Natural killer cell (primary cell): ENCODE measurements at regions not wholly inside any gene's neighbourhood (a gene's known extent, or its start where the extent isn't known, plus 50 kb on each side); places are given as distances from the start of the nearest gene placed in this dataset.

Experiments used
- ATAC-seq, 3 donors: fragments of 150-1000 bp in 2 of 3; fragments of 200-7000 bp in 1 of 3; cut with Tn5 transposase; 1 replicate in 1 of 3; 2 replicates in 2 of 3; pipeline ENCODE4 v1.10.0; 2021; ENCODE audit warnings: mild to moderate bottlenecking in 2 of 3, moderate library complexity in 2 of 3
- DNase-seq, 2 donors: peaks; one replicate each; pipeline versions ENCODE4 v3.0.0 to v3.0.0-alpha.2; 2013 to 2021; ENCODE audit warnings: mixed read lengths in 1 of 2
- H3K27ac ChIP-seq: one replicate; pipeline ENCODE4 v1.5.1; 2013; ENCODE audit warnings: mild to moderate bottlenecking, low read length
- H3K27me3 ChIP-seq: one replicate; pipeline ENCODE4 v1.6.1; 2013; ENCODE audit warnings: low read length; ENCODE audit not compliant: control insufficient read depth, insufficient read depth
- H3K36me3 ChIP-seq: one replicate; pipeline ENCODE4 v1.6.1; 2013; ENCODE audit warnings: low read length; ENCODE audit not compliant: control insufficient read depth, insufficient read depth
- H3K4me1 ChIP-seq: one replicate; pipeline ENCODE4 v1.6.1; 2013; ENCODE audit warnings: low read length; ENCODE audit not compliant: control insufficient read depth, insufficient read depth
- H3K4me3 ChIP-seq: one replicate; pipeline ENCODE4 v1.5.1; 2013; ENCODE audit warnings: low read length
- H3K9me3 ChIP-seq: one replicate; pipeline ENCODE4 v1.6.1; 2013; ENCODE audit warnings: low read length; ENCODE audit not compliant: control insufficient read depth, insufficient read depth
- H3K27ac Mint-ChIP-seq, 2 donors: one replicate each; pipeline ENCODE4 v1.8.0; 2022; ENCODE audit warnings: mild to moderate bottlenecking in 2 of 2, mixed read lengths in 2 of 2, moderate library complexity in 1 of 2
- H3K27me3 Mint-ChIP-seq, 2 donors: one replicate each; pipeline ENCODE4 v1.8.0; 2022; ENCODE audit warnings: low read depth in 2 of 2, mixed read lengths in 2 of 2
- H3K36me3 Mint-ChIP-seq: one replicate; pipeline ENCODE4 v1.8.0; 2022; ENCODE audit warnings: mixed read lengths
- H3K4me1 Mint-ChIP-seq, 2 donors: one replicate each; pipeline ENCODE4 v1.8.0; 2022; ENCODE audit warnings: mixed read lengths in 2 of 2
- H3K4me3 Mint-ChIP-seq: one replicate; pipeline ENCODE4 v1.8.0; 2022; ENCODE audit warnings: mild to moderate bottlenecking, moderate library complexity, mixed read lengths
- H3K9me3 Mint-ChIP-seq, 2 donors: one replicate each; pipeline ENCODE4 v1.8.0; 2022; ENCODE audit warnings: mixed read lengths in 2 of 2
- CTCF ChIP-seq: fragments of 200-600 bp; IDR thresholded peaks from one replicate; pipeline ENCODE4 v1.8.0; 2022; ENCODE audit warnings: antibody characterized with exemption
- WGBS: methylation state at CpG from one replicate; pipeline ENCODE4 v1.1.7; 2013; ENCODE audit warnings: missing lambda C conversion rate; ENCODE audit not compliant: insufficient coverage; 5-methylcytosine and 5-hydroxymethylcytosine counted together
- intact Hi-C: fragments of 100-400 bp; cut with micrococcal nuclease; formaldehyde crosslinking; loops from one replicate; pipeline ENCODE4 v1.14.2; 2022

- H3K4me3 Mint-ChIP-seq = no peak overlapping the region
- no peak for DNase-seq
- H3K4me1 Mint-ChIP-seq = no peaks in the 10 kb centered on the region
- no peaks in the 10 kb centered on the region for H3K36me3 Mint-ChIP-seq
- no peaks in the 10 kb centered on the region for H3K27me3 Mint-ChIP-seq
- WGBS = 47% methylated on average over 2 of the region's 4 CpGs
- Histone ChIP-seq H3K4me1 (no peaks in the 10 kb centered on the region), H3K4me3 (no peak overlapping the region), H3K27me3 (no peaks in the 10 kb centered on the region), H3K27ac (no peak overlapping the region), H3K36me3 (no peaks in the 10 kb centered on the region), H3K9me3 (no peaks in the 10 kb centered on the region)
- intact Hi-C loops = no loop called here
- no peak for ATAC-seq
- peaks cover 3% of the 10 kb centered on the region in 2 donors for H3K9me3 Mint-ChIP-seq
- no peak overlapping the region for H3K27ac Mint-ChIP-seq
- TF ChIP-seq CTCF = no peak
Observed at GRCh38 chr6:88545991-88546390, 379.8 kb upstream of the CNR1 start.

GRCh38 chr6:88544986-88545612 lies 379.0 kb upstream of the CNR1 start:
- Mint-ChIP-seq H3K36me3 (no peaks in the 10 kb centered on the region), H3K9me3 (peaks cover 3% of the 10 kb centered on the region in 2 donors), H3K4me3 (no peak overlapping the region), H3K4me1 (no peaks in the 10 kb centered on the region), H3K27me3 (no peaks in the 10 kb centered on the region), H3K27ac (no peak overlapping the region)
- Histone ChIP-seq H3K9me3 (no peaks in the 10 kb centered on the region), H3K36me3 (no peaks in the 10 kb centered on the region), H3K27me3 (no peaks in the 10 kb centered on the region), H3K27ac (no peak overlapping the region), H3K4me3 (no peak overlapping the region), H3K4me1 (no peaks in the 10 kb centered on the region)
- TF ChIP-seq CTCF = no peak
- no peak for DNase-seq
- no peak for ATAC-seq
- WGBS = 29% methylated on average over 4 of the region's 4 CpGs
- intact Hi-C loops = no loop called here

GRCh38 chr6:88539295-88539764 lies 373.2 kb upstream of the CNR1 start:
- intact Hi-C loops = no loop called here
- Mint-ChIP-seq H3K9me3 (peaks cover 0 to under 1% of the 10 kb centered on the region in 2 donors), H3K27ac (no peak overlapping the region), H3K4me1 (no peaks in the 10 kb centered on the region), H3K36me3 (no peaks in the 10 kb centered on the region), H3K4me3 (no peak overlapping the region), H3K27me3 (peaks cover 15% of the 10 kb centered on the region in 2 donors)
- Histone ChIP-seq H3K36me3 (no peaks in the 10 kb centered on the region), H3K4me1 (no peaks in the 10 kb centered on the region), H3K27ac (no peak overlapping the region), H3K9me3 (no peaks in the 10 kb centered on the region), H3K4me3 (no peak overlapping the region), H3K27me3 (no peaks in the 10 kb centered on the region)
- no peak for DNase-seq
- TF ChIP-seq CTCF = no peak
- 93% methylated on average over 3 of the region's 4 CpGs for WGBS
- no peak for ATAC-seq

GRCh38 chr6:88538840-88539239 lies 372.7 kb upstream of the CNR1 start:
- Mint-ChIP-seq H3K4me3 (no peak overlapping the region), H3K4me1 (no peaks in the 10 kb centered on the region), H3K27ac (no peak overlapping the region), H3K36me3 (no peaks in the 10 kb centered on the region), H3K9me3 (peaks cover 0 to 2% of the 10 kb centered on the region in 2 donors), H3K27me3 (peaks cover 15 to 18% of the 10 kb centered on the region in 2 donors)
- 92% methylated on average over 3 of the region's 3 CpGs for WGBS
- no peaks in the 10 kb centered on the region for H3K27me3 ChIP-seq
- ATAC-seq (no peak), DNase-seq (no peak)
- no peaks in the 10 kb centered on the region for H3K9me3 ChIP-seq
- H3K4me1 ChIP-seq = no peaks in the 10 kb centered on the region
- H3K4me3 ChIP-seq = no peak overlapping the region
- no peak overlapping the region for H3K27ac ChIP-seq
- no peaks in the 10 kb centered on the region for H3K36me3 ChIP-seq
- TF ChIP-seq CTCF = no peak
- intact Hi-C loops = no loop called here
